Choroid plexus epithelial cell (primary cell): ENCODE measurements at regions not wholly inside any gene's neighbourhood (a gene's known extent, or its start where the extent isn't known, plus 50 kb on each side); places are given as distances from the start of the nearest gene placed in this dataset.

Experiments
- DNase-seq: peaks from one replicate; pipeline ENCODE4 v3.0.0-alpha.2; 2010; ENCODE audit warnings: low read depth
- H3K4me3 ChIP-seq: 2 replicates; pipeline ENCODE4 v1.5.1; 2011; ENCODE audit warnings: low read depth, mild to moderate bottlenecking, control low read depth, low read length, moderate library complexity
- CTCF ChIP-seq: conservative IDR thresholded peaks from 2 replicates; pipeline ENCODE4 v1.5.1; 2011; ENCODE audit warnings: low read depth, mild to moderate bottlenecking, control low read depth, inconsistent platforms, low read length, moderate library complexity

DNA sequence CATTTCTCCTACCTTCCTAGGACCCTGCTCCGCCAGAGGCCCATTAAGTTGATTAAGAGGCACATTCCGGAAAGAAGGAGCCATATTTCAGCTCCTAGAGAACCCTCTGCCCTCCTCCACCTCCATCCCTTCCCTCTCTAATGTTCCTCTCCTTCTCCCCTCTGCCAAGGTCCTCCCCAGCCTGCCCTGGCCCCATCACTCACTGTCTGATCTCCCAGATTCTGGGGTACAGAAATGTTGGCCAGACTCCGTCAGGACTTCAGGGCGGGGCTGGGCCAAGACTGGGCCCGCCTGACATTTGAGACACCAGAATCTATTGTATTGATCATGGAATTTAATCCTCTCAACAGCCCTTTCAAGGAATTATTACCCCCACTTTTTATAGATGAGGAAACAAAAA lies 136.1 kb downstream of the TMEM132E start:
- no peak for DNase-seq
- H3K4me3 ChIP-seq = no peak overlapping the region
- TF ChIP-seq CTCF = no peak

DNA sequence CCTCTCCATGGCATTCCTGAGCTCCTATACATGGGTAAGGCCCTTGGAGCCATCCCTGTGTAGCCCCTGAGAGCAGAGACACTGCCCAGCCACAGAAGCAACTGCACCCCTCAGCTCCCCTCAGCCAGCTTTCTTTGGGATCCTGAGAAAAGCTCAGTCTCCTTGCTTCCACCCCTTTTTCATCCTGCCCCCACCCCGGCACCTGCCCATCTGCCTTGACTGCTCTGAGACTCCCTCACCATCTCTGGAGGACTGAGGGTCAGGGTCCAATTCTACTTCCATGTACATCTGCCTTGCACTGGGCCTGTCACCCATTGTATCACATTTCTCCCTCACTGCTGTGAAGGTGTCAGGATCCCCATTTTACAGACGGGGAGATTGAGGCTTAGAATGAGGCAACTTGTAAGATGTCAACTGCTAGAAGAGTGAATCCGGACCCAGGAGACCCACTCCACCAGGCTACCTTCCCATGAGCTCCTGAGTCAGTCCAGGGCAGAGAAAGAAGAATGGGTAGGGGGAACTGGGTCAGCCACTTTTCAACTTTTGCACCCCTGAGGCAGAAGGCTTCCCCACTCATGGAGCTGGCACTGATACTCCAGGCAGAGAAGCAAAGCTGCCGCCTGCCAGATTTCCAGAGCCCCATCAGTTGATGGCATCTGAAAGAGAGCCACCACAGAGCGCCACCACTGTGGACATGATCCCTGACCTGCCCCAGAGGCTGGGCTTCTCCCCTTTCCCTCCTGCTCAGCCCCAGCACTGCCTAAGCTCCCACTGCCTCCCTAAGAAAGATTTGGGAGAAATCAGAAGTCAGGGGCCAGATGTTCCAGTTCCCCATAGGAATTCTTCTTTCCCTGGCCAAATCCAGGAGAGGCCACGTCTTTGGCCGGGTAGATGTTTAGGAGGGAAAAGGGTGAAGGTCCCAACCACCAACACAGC lies 135.4 kb downstream of the TMEM132E start:
- no peak for DNase-seq
- no peak overlapping the region for H3K4me3 ChIP-seq
- no peak for TF ChIP-seq CTCF

GRCh38 chr17:34713687-34714086 lies 134.3 kb downstream of the TMEM132E start:
- TF ChIP-seq CTCF = no peak
- DNase-seq = no peak
- no peak overlapping the region for H3K4me3 ChIP-seq

GRCh38 chr17:34712481-34713195 lies 133.3 kb downstream of the TMEM132E start:
- no peak for DNase-seq
- no peak for TF ChIP-seq CTCF
- no peak overlapping the region for H3K4me3 ChIP-seq

DNA sequence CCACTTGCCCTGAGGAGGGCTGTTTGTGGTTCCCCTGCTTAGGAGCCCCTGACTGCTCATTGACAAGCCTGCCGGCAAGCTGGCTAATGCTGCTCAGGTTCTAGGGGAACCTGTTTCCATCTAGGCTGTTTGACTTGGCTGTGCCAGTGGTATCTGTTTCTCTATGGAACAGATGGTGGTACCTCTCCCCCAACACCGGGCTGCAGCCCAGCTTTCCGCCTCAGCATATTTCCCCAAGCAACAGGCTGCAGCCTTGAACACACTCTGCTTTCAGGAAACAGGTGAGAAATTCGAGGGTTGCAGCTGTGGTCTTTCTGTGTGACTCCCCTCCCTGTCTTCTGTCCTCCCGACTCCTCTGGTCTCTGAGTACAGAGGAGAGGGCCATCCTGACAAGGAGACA lies 132.3 kb downstream of the TMEM132E start:
- H3K4me3 ChIP-seq = no peak overlapping the region
- DNase-seq = no peak
- no peak for TF ChIP-seq CTCF

DNA sequence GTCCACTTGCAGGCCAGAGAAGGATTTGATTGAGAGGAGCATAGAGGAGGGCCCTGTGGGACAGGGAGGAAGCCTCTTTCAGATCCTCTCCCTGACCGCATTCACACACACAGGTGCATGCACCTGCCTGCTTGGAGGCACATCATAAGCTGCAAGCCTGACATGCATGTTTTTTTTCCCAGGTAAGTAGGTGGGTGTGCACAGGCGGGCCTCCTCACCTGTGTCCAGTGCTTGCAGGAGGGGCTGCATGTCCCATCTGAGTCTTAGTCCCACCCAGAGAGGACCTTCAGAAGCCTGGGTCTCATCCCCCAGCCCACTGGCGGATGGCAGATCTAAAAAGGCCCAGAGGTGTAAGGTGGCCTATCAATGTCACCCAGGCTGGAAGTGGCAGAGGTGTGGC lies 130.8 kb downstream of the TMEM132E start:
- no peak for TF ChIP-seq CTCF
- DNase-seq = no peak
- H3K4me3 ChIP-seq = no peak overlapping the region
